ENCODE measurements at regions not wholly inside any gene's neighbourhood (a gene's known extent, or its start where the extent isn't known, plus 50 kb on each side); places are given as distances from the start of the nearest gene placed in this dataset.

GRCh38 chr5:3127423-3127911 is 376.0 kb upstream of the IRX2 start:
- no peak for DNase-seq

GRCh38 chr5:3126639-3127038 is 375.2 kb upstream of the IRX2 start:
- DNase-seq, result no peak

- DNase-seq, result no peak
Observed at GRCh38 chr5:3124410-3124809, 372.9 kb upstream of the IRX2 start.

GRCh38 chr5:3123763-3124157 is 372.3 kb upstream of the IRX2 start:
- no peak for DNase-seq

- no peak for DNase-seq
Observed at GRCh38 chr5:3122985-3123762, 371.7 kb upstream of the IRX2 start.

GRCh38 chr5:3122216-3122615 is 370.7 kb upstream of the IRX2 start:
- DNase-seq, result no peak

GRCh38 chr5:3121813-3122212 is 370.3 kb upstream of the IRX2 start:
- no peak for DNase-seq

- DNase-seq, result no peak
Observed at GRCh38 chr5:3120028-3120427, 368.6 kb upstream of the IRX2 start.

GRCh38 chr5:3119435-3119834 is 368.0 kb upstream of the IRX2 start:
- DNase-seq, result no peak

GRCh38 chr5:3118340-3118739 is 366.9 kb upstream of the IRX2 start:
- DNase-seq, result no peak

GRCh38 chr5:3116366-3116765 is 364.9 kb upstream of the IRX2 start:
- DNase-seq, result no peak

- DNase-seq, result no peak
Observed at GRCh38 chr5:3114467-3114866, 363.0 kb upstream of the IRX2 start.

GRCh38 chr5:3110371-3110770 is 358.9 kb upstream of the IRX2 start:
- no peak for DNase-seq

- no peak for DNase-seq
Observed at GRCh38 chr5:3107156-3107611, 355.7 kb upstream of the IRX2 start.

GRCh38 chr5:3105581-3105980 is 354.1 kb upstream of the IRX2 start:
- DNase-seq, result no peak

- no peak for DNase-seq
Observed at GRCh38 chr5:3105172-3105571, 353.7 kb upstream of the IRX2 start.

- no peak for DNase-seq
Observed at GRCh38 chr5:3104429-3105060, 353.1 kb upstream of the IRX2 start.

- no peak for DNase-seq
Observed at GRCh38 chr5:3103262-3103811, 351.9 kb upstream of the IRX2 start.

GRCh38 chr5:3102531-3102930 is 351.1 kb upstream of the IRX2 start:
- no peak for DNase-seq

GRCh38 chr5:3101561-3101960 is 350.1 kb upstream of the IRX2 start:
- no peak for DNase-seq

- DNase-seq, result no peak
Observed at GRCh38 chr5:3100921-3101551, 349.6 kb upstream of the IRX2 start.

- no peak for DNase-seq
Observed at GRCh38 chr5:3099954-3100353, 348.5 kb upstream of the IRX2 start.

GRCh38 chr5:3099526-3099925 is 348.0 kb upstream of the IRX2 start:
- no peak for DNase-seq

GRCh38 chr5:3098821-3099220 is 347.3 kb upstream of the IRX2 start:
- DNase-seq, result no peak

All from activated CD4-positive, CD25-positive, alpha-beta regulatory T cell (primary cell).